ENCODE measurements at regions not wholly inside any gene's neighbourhood (a gene's known extent, or its start where the extent isn't known, plus 50 kb on each side); places are given as distances from the start of the nearest gene placed in this dataset.

- no peak for TF ChIP-seq CTCF (IDR thresholded peaks at IDR 0.05)
- no peak for TF ChIP-seq POLR2A (IDR thresholded peaks at IDR 0.05)
Observed at GRCh38 chr1:229817936-229818335, 191.9 kb downstream of the URB2 start.

Data from uterus (tissue), 2 donors.